BLaER1 (cell line): ENCODE measurements at regions not wholly inside any gene's neighbourhood (a gene's known extent, or its start where the extent isn't known, plus 50 kb on each side); places are given as distances from the start of the nearest gene placed in this dataset.

Experiments
- H3K27ac ChIP-seq: shearing (Covaris generic); formaldehyde crosslinking; 2 replicates; pipeline ENCODE4 v1.8.1; 2022
- H3K27me3 ChIP-seq: shearing (Covaris generic); formaldehyde crosslinking; 2 replicates; pipeline ENCODE4 v1.8.1; 2022
- H3K36me3 ChIP-seq: shearing (Covaris generic); formaldehyde crosslinking; 2 replicates; pipeline ENCODE4 v1.8.1; 2022
- H3K4me1 ChIP-seq: shearing (Covaris generic); formaldehyde crosslinking; 2 replicates; pipeline ENCODE4 v1.8.1; 2022
- H3K4me2 ChIP-seq: shearing (Covaris generic); formaldehyde crosslinking; 2 replicates; pipeline ENCODE4 v1.8.1; 2022
- H3K4me3 ChIP-seq: shearing (Covaris generic); formaldehyde crosslinking; 2 replicates; pipeline ENCODE4 v1.8.1; 2022
- H3K9ac ChIP-seq: shearing (Covaris generic); formaldehyde crosslinking; 2 replicates; pipeline ENCODE4 v1.8.1; 2022
- H3K9me3 ChIP-seq: shearing (Covaris generic); formaldehyde crosslinking; 2 replicates; pipeline ENCODE4 v1.8.1; 2022
- H4K20me1 ChIP-seq: shearing (Covaris generic); formaldehyde crosslinking; 2 replicates; pipeline ENCODE4 v1.8.1; 2022
- Cebpa-rat ChIP-seq: shearing (Covaris generic); IDR thresholded peaks from 2 replicates; pipeline ENCODE4 v1.8.1; 2022

DNA sequence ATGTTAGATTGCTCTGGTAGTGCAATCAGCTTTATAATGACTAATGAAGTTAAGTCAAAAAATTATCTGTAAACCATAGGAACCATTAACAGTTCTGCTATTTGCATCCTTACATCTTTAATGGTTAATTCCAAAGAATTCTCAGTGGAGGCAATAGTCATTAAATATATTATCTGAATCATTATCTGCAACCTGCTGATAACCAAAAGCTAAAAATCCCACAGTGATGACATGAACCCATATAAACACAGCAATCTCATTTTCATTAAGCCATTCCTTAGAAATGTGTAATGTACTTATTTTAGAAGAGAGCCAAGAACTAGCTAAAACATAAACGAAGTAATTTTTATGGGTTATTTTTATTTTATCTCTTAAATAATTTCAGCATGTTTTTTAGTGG, 60.2 kb downstream of the MAGEB16 start:
- Histone ChIP-seq H3K27me3 (peaks cover 68% of the 10 kb centered on the region), H3K9me3 (no peaks in the 10 kb centered on the region), H3K4me2 (no peak overlapping the region), H3K36me3 (no peaks in the 10 kb centered on the region), H3K4me1 (no peaks in the 10 kb centered on the region), H3K27ac (no peak overlapping the region), H3K9ac (no peak overlapping the region), H4K20me1 (no peaks in the 10 kb centered on the region), H3K4me3 (no peak overlapping the region)
- no peak for TF ChIP-seq Cebpa-rat

DNA sequence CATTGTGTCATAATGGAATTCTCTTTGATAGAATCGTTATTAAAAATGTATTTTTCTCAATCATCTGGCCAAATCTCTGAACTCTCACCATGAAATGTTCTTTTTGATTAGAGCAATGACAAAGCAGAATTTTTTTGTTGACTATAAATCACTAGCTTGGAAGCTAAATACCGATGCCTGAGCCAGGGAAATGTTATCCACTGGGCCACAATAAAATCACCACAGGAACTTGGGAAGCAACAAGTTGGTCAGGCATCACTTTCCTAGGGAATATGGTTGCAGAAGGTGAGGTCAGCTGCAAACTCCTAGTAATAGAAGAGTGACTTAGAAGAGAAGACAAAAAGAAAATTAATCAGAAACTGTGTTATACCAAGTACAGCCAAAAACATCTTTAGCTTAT, 60.6 kb upstream of the CFAP47 start:
- H3K4me2 ChIP-seq, result no peak overlapping the region
- no peak overlapping the region for H3K4me3 ChIP-seq
- peaks cover 69% of the 10 kb centered on the region for H3K27me3 ChIP-seq
- TF ChIP-seq Cebpa-rat, result no peak
- H3K9me3 ChIP-seq, result no peaks in the 10 kb centered on the region
- H3K36me3 ChIP-seq, result no peaks in the 10 kb centered on the region
- no peaks in the 10 kb centered on the region for H3K4me1 ChIP-seq
- no peaks in the 10 kb centered on the region for H4K20me1 ChIP-seq
- no peak overlapping the region for H3K9ac ChIP-seq
- H3K27ac ChIP-seq, result no peak overlapping the region

DNA sequence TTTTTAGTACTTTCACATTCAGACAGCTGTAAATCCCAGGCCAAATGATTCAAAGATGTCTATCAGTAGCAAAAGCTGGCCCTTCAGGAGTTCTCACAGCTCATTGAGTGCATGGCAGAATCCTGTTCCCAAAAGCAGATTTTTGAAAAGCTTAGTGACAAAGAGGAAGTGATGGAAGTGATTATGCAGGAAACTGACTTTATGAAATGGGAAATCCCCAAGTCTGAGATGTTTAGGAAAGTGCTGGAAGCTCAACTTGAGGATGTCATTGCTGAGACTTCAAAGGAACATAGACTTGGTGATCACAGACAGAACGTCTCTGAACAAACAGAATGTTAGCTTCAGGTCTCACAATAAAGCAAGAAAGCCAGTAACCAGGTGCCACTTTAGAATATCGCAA, 51.0 kb upstream of the CFAP47 start:
- Histone ChIP-seq H3K27ac (no peak overlapping the region), H3K36me3 (no peaks in the 10 kb centered on the region), H3K9ac (no peak overlapping the region), H3K4me2 (no peak overlapping the region), H3K27me3 (peaks cover 41% of the 10 kb centered on the region), H4K20me1 (no peaks in the 10 kb centered on the region), H3K4me3 (no peak overlapping the region), H3K9me3 (0 out of 2 replicates have a peak, but pooled peaks cover 10% of the 10 kb centered on the region), H3K4me1 (no peaks in the 10 kb centered on the region)
- no peak for TF ChIP-seq Cebpa-rat
